ENCODE measurements at regions not wholly inside any gene's neighbourhood (a gene's known extent, or its start where the extent isn't known, plus 50 kb on each side); places are given as distances from the start of the nearest gene placed in this dataset.

DNA sequence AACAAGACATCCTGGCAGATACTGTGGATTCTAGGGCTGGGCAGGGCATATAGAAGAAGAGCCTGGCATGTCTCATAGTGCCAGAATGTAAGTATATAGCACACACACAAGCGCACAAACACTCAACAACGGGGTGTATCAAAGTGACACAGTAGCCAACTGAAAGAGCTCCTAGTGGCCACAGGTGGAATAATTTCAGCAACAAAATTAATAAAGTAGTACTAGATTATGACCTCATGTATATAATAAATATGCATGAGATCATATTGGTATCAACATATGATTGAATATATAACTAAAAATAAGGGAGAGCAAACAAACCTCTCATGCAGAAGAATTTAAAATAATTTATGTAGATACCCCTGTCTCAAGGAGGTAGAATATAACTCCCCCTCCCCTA lies 72.4 kb upstream of the CXCL12 start:
- 83% methylated on average over 2 of the region's 2 CpGs for WGBS
- Histone ChIP-seq H3K36me3 (no peaks in the 10 kb centered on the region), H3K27ac (no peak overlapping the region), H3K4me1 (peaks cover 6% of the 10 kb centered on the region), H3K9me3 (no peaks in the 10 kb centered on the region), H3K4me3 (no peak overlapping the region), H3K27me3 (no peaks in the 10 kb centered on the region)
- TF ChIP-seq POLR2AphosphoS5 (IDR thresholded peaks at IDR 0.05) (no peak), EP300 (IDR thresholded peaks at IDR 0.05) (no peak), POLR2A (IDR thresholded peaks at IDR 0.05) (no peak)
- TF ChIP-seq, protein P1, sequence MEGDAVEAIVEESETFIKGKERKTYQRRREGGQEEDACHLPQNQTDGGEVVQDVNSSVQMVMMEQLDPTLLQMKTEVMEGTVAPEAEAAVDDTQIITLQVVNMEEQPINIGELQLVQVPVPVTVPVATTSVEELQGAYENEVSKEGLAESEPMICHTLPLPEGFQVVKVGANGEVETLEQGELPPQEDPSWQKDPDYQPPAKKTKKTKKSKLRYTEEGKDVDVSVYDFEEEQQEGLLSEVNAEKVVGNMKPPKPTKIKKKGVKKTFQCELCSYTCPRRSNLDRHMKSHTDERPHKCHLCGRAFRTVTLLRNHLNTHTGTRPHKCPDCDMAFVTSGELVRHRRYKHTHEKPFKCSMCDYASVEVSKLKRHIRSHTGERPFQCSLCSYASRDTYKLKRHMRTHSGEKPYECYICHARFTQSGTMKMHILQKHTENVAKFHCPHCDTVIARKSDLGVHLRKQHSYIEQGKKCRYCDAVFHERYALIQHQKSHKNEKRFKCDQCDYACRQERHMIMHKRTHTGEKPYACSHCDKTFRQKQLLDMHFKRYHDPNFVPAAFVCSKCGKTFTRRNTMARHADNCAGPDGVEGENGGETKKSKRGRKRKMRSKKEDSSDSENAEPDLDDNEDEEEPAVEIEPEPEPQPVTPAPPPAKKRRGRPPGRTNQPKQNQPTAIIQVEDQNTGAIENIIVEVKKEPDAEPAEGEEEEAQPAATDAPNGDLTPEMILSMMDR (IDR thresholded peaks at IDR 0.05) = no peak
- no peak for DNase-seq (ENCODE audit: low spot score in 2 of 2)

- no peak for TF ChIP-seq POLR2A (IDR thresholded peaks at IDR 0.05)
- WGBS = 70% methylated on average over 6 of the region's 7 CpGs
- H3K9me3 ChIP-seq = no peaks in the 10 kb centered on the region
- no peak for DNase-seq (ENCODE audit: low spot score in 2 of 2)
- no peak overlapping the region for H3K4me3 ChIP-seq
- peaks cover 11% of the 10 kb centered on the region for H3K4me1 ChIP-seq
- no peaks in the 10 kb centered on the region for H3K36me3 ChIP-seq
- no peaks in the 10 kb centered on the region for H3K27me3 ChIP-seq
- H3K27ac ChIP-seq = no peak overlapping the region
These were observed 73.9 kb upstream of the CXCL12 start for GRCh38 chr10:44458671-44459413.

- H3K36me3 ChIP-seq = no peaks in the 10 kb centered on the region
- H3K27ac ChIP-seq = no peak overlapping the region
- no peak for TF ChIP-seq EP300 (IDR thresholded peaks at IDR 0.05)
- TF ChIP-seq POLR2AphosphoS5 (IDR thresholded peaks at IDR 0.05) = no peak
- TF ChIP-seq, protein P1 (IDR thresholded peaks at IDR 0.05) = no peak
- TF ChIP-seq POLR2A (IDR thresholded peaks at IDR 0.05) = no peak
- no peaks in the 10 kb centered on the region for H3K27me3 ChIP-seq
- peaks cover 11% of the 10 kb centered on the region for H3K4me1 ChIP-seq
- no peak overlapping the region for H3K4me3 ChIP-seq
- no peaks in the 10 kb centered on the region for H3K9me3 ChIP-seq
- WGBS = 44% methylated on average over 2 of the region's 2 CpGs
- DNase-seq (ENCODE audit: low spot score in 2 of 2) = no peak
These were observed 74.8 kb upstream of the CXCL12 start for GRCh38 chr10:44459671-44460070.

- Histone ChIP-seq H3K9me3 (no peaks in the 10 kb centered on the region), H3K4me1 (peaks cover 11% of the 10 kb centered on the region), H3K36me3 (no peaks in the 10 kb centered on the region), H3K27ac (no peak overlapping the region), H3K4me3 (no peak overlapping the region), H3K27me3 (no peaks in the 10 kb centered on the region)
- 72% methylated on average over 1 of the region's 1 CpG for WGBS
- no peak for TF ChIP-seq POLR2A (IDR thresholded peaks at IDR 0.05)
- TF ChIP-seq POLR2AphosphoS5 (IDR thresholded peaks at IDR 0.05) = no peak
- TF ChIP-seq, protein P1 (IDR thresholded peaks at IDR 0.05) = no peak
- TF ChIP-seq EP300 (IDR thresholded peaks at IDR 0.05) = no peak
- DNase-seq (ENCODE audit: low spot score in 2 of 2) = no peak
These were observed 75.5 kb upstream of the CXCL12 start for GRCh38 chr10:44460416-44460815.

GRCh38 chr10:44462338-44462914 lies 77.5 kb upstream of the CXCL12 start:
- Histone ChIP-seq H3K27me3 (no peaks in the 10 kb centered on the region), H3K4me3 (no peak overlapping the region), H3K9me3 (no peaks in the 10 kb centered on the region), H3K4me1 (peaks cover 11% of the 10 kb centered on the region), H3K27ac (no peak overlapping the region), H3K36me3 (no peaks in the 10 kb centered on the region)
- 53% methylated on average over 7 of the region's 7 CpGs for WGBS
- DNase-seq (ENCODE audit: low spot score in 2 of 2) = no peak
- TF ChIP-seq, protein P1 (IDR thresholded peaks at IDR 0.05) = no peak
- TF ChIP-seq POLR2A (IDR thresholded peaks at IDR 0.05) (no peak), POLR2AphosphoS5 (IDR thresholded peaks at IDR 0.05) (no peak), EP300 (IDR thresholded peaks at IDR 0.05) (no peak)
